Ramos (cell line): ENCODE measurements at regions not wholly inside any gene's neighbourhood (a gene's known extent, or its start where the extent isn't known, plus 50 kb on each side); places are given as distances from the start of the nearest gene placed in this dataset.
"Not testable (repeated sequence)": the region's sequence is repeated elsewhere in the genome, so short reads cannot be mapped to it uniquely, and the experiment has no call there.

Experiments
- in situ Hi-C: fragments of 300-500 bp; cut with MboI; formaldehyde crosslinking; loops from one replicate; pipeline ENCODE4 v1.14.3; 2022; ENCODE audit warnings: low sequenced_read_pairs; ENCODE audit not compliant: unreplicated experiment

- in situ Hi-C loops, result not testable (repeated sequence)
Measured at GRCh38 chr13:61878565-61878964, 462.9 kb upstream of the PCDH20 start.

GRCh38 chr13:61874970-61875579, 459.4 kb upstream of the PCDH20 start:
- in situ Hi-C loops, result no loop called here

GRCh38 chr13:61873717-61874116, 458.1 kb upstream of the PCDH20 start:
- in situ Hi-C loops, result no loop called here

GRCh38 chr13:61857198-61857597, 441.5 kb upstream of the PCDH20 start:
- in situ Hi-C loops, result no loop called here

- in situ Hi-C loops, result no loop called here
Measured at GRCh38 chr13:61852116-61852619, 436.5 kb upstream of the PCDH20 start.

DNA sequence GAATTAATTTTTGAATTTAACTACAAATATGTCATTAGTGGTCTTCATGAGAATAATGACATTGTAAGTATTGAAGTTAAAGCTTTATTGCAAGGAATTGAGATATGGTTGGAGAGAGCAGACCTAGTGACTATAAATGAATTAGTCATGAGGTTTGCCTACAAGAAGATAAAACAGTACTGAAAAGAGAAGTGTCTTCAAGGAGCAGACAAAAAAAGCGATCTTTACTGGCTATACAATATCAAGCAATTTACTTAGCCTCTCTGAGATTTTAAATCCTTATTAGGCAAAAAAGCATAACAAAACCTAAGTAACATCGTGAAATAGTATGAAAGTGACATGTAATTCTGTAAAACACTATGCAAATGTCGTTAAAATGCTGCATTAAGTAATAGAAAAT, 435.1 kb upstream of the PCDH20 start:
- in situ Hi-C loops, result no loop called here

DNA sequence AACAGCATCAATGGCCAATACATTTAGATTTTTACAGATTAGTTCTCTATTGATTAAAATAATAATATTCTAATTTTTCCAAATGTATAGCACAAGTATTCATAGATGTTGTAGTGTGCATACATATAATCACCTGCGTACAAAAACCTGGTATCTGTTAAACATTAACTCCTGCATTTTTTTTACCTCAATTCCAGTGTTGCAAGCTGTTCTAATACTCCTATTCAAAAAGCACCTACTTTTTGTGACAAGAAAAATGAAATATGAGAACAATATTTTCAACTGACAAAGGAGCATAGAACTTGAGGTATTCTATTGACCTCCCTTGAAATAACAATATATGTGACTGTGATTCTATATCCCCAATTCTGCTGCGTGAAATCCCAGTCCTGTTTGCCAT, 422.9 kb upstream of the PCDH20 start:
- in situ Hi-C loops, result no loop called here

DNA sequence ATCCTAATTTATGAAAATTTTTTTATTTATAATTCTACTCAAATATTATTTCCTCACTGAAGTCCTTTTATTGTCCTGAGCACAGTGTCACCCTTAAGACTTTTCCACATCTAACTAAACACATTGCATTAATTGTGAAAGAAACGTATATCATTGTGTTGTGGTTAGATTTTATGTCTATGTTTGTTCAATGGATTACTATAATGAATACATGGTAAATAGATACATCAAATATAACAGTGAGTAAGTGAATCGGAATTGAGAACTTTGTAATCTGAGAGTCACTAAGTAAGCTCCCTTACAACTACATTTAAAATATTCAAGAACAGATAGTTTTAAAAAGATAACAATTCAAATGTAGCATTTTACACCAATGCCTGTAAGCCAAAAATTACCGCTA, 417.6 kb upstream of the PCDH20 start:
- in situ Hi-C loops, result no loop called here

DNA sequence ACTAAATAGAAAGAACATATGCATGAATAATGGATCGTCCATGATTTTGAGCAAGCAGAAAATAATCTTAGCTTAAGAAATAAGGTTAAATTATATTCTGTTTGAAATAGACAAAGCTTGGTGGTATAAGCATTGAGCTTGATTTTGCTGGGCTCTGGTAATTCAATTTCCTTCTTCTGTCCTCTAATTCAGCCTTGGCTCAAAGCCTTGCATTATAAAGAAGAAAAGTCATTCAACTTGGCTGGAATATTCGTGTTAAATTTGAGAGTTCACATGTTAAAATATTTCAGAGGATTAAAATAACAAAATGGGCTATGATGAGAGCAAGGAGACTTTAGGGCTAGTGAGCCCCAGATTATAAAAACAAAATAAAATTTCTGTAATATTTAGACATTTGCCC, 415.4 kb upstream of the PCDH20 start:
- in situ Hi-C loops, result no loop called here

DNA sequence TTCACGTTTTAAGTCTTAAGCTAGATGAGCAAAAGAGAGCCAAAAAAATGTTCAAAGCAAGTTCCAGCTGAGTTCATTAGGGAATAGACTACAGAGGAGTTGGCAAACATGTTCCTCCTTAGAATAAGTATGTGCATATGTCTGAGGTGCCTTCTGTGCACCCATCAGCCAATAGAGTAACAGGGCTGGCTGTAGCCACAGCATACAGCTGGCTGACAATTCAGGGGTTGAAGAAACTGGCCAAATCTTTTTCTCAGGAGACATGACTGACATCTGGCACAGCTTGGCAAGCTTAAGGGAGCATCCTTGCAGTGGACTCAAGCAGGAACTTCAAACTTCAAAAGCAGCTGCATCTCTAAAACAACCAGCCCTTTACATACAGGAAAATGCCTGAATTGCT, 414.8 kb upstream of the PCDH20 start:
- in situ Hi-C loops, result no loop called here

GRCh38 chr13:61824168-61824567, 408.5 kb upstream of the PCDH20 start:
- in situ Hi-C loops, result no loop called here

DNA sequence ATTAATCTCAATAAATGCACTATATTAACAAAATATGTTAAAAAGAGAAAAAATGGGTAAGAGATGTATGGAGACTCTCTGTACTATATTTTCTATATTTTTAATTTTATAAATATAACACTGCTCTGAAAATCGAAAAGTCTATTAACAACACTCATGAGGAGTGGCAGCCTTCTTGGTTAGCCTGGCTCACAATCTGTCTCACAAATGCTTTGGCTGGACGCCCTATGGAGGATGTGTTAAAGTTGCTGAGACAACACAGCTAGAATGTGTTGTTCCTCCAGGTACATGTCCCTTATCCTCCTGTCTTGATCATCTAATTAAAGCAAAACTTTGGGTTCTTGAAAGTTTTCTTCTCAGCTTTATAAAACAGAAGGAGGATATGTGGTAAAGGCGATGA, 396.6 kb upstream of the PCDH20 start:
- in situ Hi-C loops, result no loop called here

DNA sequence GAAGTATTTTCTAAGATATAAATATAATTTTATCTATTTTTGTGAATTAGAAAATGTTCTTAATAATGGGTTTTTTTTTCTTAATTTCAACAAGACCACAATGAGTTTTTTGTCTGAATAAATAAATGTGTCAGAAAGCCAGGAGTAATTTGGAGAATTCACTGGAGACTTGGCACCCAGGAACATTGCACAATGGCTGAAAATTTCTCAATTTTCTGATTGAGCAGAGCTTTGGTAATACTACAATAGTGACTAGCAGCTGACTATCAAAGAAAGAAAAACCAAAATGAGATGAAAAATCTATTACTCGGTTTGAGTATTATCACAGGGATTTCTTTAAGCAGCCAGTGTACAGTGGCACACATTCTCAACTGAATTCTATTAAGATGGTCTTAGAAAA, 394.4 kb upstream of the PCDH20 start:
- in situ Hi-C loops, result no loop called here

- in situ Hi-C loops, result no loop called here
Measured at GRCh38 chr13:61797397-61797796, 381.7 kb upstream of the PCDH20 start.

GRCh38 chr13:61795580-61795979, 379.9 kb upstream of the PCDH20 start:
- in situ Hi-C loops, result no loop called here

DNA sequence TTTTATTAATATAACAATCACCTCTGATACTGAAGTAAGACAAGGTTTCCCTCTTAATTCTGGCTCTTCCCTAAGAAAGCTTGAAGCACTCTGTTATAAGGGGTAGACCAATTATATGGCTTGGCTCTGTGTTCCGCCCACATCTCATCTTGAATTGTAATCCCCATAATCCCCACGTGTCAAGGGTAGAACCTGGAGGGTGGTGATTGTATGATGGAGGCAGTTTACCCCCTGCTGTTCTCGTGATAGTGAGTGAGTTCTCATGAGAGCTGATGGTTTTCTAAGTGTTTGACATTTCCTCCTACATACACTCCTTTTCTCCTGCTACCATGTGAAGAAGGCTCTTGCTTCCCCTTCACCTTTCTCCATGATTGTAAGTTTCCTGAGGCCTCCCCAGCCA, 363.8 kb upstream of the PCDH20 start:
- in situ Hi-C loops, result no loop called here

DNA sequence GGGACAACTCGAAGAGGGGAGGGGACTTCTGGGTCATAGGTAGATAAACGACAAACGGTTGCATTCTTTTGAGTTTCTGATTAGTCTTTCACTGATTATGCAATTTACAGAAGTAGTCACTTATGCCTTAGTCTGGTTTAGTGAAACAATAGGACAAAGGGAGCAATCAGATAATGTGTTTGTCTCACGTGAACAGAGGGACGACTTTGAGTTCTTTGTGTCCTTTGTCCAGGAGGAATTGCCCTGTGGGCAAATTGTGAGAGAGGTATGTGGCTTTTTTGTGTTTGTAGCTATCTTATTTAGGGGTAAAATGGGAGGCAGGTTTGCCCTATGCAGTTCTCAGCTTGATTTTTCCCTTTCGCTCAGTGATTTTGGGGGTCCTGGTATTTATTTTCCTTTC, 362.9 kb upstream of the PCDH20 start:
- in situ Hi-C loops, result no loop called here

DNA sequence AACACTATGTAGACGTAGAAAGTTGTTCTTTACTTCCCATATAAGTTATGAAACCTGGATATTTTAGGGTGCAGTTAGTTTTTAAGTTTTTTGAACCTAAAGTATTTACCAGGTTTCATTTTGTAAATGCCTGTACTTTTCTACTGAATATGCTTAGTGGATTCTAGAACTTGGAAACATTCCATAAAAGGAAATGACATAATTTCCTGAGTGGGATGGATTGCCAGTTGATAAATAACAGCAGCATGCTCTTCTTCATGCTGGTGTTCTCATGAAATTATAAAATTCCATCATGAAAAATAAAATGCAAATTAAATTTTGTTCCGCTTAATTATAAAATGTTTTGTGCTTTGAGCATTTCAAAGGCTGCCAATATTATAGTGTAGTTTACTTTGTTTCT, 362.2 kb upstream of the PCDH20 start:
- in situ Hi-C loops, result no loop called here

DNA sequence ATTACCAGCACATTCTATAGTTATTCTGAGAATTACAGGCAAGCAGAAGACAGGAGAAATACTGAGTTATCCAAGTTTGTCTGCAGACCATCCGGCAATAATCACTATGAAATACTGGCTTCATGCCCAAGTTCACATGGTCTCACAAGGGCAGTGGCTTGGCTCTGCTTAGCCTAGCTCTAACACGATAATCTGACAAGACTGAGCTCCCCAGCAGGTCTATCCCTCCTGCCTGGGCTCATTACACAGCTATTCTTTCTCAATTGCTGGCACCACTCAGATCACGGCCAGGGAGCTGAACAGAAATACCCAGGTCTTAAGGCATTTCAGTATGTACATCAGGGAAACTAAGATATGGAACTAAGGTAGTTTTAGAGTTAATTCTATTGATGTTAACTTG, 361.6 kb upstream of the PCDH20 start:
- in situ Hi-C loops, result no loop called here

- in situ Hi-C loops, result no loop called here
Measured at GRCh38 chr13:61774903-61775302, 359.3 kb upstream of the PCDH20 start.

DNA sequence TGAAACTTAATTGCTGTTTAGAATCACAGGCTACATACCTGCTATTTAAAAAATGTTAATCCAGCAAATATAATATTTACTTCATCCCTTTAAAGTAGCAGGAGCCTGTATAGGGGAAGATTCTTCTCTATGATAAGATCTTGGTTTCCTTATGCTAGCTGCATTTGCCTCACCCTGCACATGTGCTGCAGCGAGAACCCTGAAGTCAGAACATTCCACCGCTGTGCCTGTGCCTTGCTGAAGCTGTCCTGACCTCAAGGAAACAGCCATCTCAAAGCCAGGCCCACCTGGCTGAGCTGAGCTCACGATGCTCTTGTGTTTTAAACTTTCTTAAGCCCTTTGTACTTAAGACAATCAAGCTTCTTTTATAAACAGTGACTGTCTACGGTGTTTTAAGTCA, 355.0 kb upstream of the PCDH20 start:
- in situ Hi-C loops, result no loop called here

GRCh38 chr13:61768175-61768574, 352.5 kb upstream of the PCDH20 start:
- in situ Hi-C loops, result no loop called here

DNA sequence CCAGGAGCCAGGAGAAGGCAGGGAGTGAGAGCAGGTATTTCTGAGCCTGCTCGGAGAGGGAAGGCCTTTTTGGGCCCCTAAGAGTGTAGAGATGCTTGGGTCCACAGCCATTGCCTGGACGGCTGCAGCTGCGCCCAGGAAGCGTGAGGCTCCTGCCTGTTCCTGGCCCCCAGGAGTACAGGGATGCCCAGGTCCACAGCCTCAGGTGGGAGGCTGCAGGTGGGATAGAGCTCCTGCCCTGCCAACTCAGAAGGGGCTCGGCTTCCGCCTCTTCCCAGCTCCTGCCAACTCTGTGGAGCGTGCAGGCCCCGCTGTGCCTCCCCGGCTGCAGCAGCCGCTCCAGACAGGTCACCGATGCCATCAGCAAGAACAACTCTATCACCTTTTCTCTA, 351.0 kb upstream of the PCDH20 start:
- in situ Hi-C loops, result no loop called here
